CD4-positive, alpha-beta T cell treated with Interferon gamma for 1 hour (primary cell): ENCODE measurements at regions not wholly inside any gene's neighbourhood (a gene's known extent, or its start where the extent isn't known, plus 50 kb on each side); places are given as distances from the start of the nearest gene placed in this dataset.
"Not testable (repeated sequence)": the region's sequence is repeated elsewhere in the genome, so short reads cannot be mapped to it uniquely, and the experiment has no call there.

Source experiments
- DNase-seq: peaks from one replicate; pipeline ENCODE4 v3.0.0-alpha.2; 2020

DNA sequence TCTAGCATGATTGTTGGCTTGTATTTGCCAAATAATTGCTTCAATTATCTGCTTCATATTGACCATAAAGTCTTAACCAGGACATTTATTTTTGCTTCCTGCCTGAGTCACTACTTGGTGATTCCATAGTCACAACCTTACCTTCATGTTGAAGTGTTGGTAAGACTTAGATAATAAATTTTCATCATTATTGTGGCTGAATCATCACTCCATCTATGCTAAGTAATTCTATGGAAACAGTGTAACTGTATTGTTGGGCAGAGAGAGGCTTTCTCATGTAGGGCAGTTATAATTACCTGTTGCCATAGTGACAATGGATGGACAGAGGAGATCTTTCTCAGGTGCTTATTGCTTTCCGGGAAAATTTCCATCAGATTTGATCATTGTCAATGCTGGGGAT, 330.7 kb upstream of the LRRC3B start:
- DNase-seq, result no peak

DNA sequence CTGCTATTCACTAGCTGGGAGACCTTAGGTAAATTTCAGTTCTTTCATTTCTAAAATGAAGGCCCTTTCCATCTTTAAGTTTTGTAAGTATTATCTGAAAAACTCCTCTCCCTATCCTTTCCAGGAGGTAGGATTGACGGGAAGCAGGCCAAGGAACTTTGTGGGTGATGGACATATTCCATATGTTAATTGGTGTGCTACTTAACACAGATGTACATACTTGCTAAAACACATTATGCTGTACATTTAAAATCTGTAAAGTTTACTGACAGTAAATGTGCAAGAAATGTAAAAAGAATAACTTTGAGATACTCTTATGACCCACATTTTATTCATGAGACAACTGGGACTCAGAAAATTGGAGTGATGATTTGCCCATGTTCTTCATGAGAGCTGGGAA, 329.8 kb upstream of the LRRC3B start:
- DNase-seq, result no peak

DNA sequence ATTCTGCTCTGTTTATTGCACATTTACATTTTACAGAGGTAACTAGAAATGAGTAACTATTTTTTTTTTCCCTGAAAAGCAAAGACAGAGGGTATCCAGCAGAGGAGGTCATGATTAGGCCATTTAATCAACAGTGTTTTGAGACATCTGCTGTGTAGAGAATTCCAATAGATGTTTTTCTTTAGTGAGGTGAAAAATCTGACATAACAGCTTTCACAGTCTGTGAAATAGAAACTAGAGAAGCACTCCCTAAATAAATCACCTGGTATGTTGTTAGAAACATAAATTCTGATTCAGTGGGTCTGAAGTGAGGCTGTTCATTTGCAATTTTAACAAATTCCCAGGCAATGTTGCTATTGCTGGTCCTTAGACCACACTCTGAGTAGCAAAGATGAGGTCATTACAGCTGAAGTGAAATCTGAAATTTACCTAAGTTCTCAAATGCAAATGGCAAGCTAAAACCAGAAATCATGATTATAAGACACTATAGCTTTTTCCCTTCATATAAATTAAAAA, 329.2 kb upstream of the LRRC3B start:
- DNase-seq, result no peak

DNA sequence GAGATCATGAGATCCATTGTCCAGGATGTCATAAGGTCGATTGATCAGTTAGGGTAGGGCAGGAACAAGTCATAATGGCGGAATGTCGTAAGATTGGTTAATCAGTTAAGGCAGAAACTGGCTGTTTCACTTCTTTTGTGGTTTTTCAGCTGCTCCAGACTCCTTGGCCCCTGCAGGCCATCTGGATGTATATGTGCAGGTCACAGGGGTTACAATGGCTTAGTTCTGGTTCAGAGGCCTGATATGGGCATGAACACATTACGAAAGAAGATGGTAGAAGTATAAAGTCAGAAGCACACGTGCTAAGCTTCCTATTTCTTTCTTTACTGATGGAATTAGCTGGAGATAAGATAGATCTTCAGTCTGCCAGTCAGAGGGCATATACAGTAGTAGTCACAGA, 315.4 kb upstream of the LRRC3B start:
- DNase-seq, result no peak

DNA sequence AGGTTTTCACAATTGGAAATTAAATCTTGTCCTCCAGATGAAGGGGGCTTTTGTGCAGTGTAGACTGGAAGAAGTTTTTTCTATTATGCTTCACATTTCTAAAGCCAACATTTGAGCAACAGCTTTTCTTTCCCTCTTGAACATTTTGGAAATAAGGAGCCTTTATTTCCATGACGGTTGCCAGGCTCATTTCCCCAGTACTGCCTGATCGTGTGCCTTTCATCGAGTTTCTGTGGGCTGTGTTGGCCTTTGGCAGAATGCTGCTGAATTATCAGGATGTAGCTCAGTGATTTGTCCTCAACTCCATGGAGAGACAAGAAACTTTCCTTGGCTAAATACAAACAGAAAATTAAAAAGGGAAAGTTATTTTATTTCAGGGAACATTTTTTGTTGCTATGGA, 314.8 kb upstream of the LRRC3B start:
- DNase-seq, result no peak

DNA sequence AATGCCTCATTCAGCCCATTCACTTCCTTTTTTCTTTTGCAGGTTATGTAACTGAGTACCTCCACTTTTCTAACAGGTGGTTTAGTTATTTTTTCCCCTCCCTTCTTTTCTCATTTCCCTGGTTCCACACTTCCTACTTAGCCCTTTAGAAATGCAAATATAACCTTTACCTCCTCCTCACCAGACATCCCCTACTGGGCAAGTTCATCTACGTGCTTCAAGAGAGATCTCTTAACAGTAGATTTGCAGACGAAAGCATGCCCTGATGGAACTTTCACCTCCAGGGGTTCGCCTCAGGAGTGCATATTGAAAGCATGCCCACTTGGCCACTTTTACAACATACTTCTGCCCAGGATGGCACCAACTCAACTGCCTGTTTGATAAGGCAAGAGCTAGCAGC, 314.1 kb upstream of the LRRC3B start:
- DNase-seq, result no peak

DNA sequence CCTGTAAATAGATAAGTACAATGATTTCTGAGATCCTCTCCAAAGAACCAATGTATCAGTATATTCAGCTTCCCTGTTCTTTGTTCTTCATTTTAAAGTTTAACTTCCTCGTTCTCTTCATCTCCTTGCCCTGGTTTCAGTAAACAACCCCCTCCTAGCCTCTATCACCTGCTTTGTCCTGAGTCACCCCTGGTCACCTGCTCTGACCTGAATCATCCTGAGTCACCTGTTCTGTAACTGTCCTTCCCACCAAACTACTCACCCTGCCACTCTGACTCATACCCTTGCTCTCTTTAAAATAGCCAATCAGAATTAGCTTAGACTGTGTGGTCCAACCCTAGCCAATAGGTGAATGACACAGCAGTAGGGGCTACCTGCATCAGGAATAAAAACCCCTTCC, 313.0 kb upstream of the LRRC3B start:
- not testable (repeated sequence) for DNase-seq

DNA sequence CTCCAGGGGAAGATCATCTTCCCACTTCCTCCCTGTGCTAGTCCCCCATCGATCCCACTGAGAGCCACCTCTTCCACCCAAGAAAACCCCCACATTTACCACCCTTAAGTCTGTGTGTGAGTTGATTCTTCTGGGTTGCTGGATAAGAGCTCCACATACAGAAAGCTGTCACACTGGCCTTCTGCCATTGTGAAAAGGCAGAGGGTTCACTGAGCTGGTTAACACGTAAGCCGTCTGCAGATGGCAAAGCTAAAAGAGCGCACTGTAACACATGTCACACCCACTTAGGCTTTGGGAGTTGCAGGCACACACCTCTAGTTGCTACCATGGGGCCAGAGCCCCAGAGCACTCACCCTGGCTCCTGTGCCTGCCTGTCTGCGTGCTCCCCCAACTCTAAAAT, 309.8 kb upstream of the LRRC3B start:
- DNase-seq, result no peak

DNA sequence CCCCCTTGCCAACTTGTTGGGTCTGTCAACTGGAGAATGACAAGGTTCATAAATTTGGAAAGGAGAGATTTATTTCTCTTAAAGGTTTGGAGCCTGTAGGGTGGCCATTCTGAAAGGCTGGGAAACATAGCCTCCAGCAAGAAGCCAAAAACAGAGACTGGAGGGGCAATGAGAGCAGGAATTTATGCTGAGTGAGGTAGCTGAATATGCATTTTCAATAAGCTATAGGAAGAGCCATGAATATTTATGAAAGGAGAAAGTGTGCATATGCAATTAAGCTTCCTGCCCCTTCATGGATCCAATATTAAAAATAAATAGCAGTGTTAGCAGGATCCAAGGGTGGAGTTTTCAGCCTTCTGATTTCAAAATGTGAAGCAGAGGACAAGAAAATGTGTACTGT, 306.1 kb upstream of the LRRC3B start:
- DNase-seq, result no peak

DNA sequence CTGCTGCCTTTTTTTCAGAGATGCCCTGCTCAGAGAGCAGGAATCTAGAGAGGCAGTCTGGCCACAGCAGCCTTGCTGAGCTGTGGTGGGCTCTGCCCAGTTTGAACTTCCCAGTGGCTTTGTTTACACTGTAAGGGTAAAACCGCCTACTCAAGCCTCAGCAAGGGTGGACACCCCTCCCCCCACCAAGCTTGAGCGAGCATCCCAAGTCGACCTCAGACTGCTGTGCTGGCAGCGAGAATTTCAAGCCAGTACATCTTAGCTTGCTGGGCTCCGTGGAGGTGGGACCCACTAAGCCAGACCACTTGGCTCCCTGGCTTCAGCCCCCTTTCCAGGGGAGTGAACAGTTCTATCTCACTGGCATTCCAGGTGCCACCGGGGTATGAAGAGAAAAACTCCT, 298.8 kb upstream of the LRRC3B start:
- not testable (repeated sequence) for DNase-seq

DNA sequence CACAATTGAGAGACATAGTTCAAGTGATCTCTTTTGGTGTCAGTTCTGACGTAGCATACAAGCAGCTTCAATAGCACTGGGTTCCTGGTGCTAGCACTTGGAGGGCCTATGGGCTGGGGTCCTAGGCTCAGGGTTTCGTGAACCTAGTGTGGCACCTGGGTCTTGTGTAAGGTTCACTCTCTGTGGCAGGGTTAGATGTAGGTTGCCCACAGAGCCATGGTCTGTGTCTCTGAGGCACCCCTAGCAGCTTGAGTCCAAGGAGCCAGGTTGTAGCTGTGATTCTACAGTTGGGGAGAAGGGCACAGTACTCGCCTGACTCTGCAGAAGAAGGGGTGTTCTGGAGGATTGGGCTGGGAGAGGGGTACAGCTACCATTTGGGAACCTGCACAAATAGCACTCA, 282.6 kb upstream of the LRRC3B start:
- DNase-seq, result no peak

DNA sequence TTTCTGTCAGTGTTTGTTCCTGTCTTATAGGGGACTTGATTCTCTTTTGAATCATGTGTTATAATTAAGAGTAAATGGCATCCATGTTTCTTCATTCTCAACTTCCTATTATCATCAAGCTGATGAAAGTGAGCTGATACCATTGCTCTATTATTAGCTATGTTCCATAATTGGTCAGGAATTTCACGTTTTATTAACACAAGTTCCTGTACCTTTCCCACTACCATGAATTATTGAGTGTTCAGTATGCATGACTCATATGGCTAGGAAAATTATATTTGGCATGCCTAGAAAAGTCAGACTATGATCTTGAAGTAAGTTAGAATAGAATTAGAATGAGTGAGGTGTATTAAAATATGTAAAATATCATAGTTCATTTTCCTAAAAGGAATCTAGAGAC, 278.9 kb upstream of the LRRC3B start:
- no peak for DNase-seq

DNA sequence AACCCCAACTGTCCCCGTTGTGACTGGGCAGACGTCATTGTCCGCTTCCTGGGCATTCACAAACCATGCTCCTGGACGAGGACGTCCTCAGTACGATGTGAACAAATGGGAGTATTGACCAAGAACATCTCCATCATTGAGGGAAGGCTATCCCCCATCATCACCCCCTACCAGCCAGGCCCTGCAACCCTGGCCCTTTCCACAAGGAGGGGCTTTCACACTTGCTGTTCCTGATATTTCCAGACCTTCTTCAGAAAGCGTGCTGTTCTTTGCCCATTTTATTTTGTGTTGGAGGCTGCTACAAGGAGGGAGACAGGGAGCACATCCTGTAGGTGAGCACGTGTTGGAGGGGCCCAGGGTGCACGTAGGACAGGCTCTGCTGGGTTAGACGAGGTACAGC, 277.0 kb upstream of the LRRC3B start:
- no peak for DNase-seq

DNA sequence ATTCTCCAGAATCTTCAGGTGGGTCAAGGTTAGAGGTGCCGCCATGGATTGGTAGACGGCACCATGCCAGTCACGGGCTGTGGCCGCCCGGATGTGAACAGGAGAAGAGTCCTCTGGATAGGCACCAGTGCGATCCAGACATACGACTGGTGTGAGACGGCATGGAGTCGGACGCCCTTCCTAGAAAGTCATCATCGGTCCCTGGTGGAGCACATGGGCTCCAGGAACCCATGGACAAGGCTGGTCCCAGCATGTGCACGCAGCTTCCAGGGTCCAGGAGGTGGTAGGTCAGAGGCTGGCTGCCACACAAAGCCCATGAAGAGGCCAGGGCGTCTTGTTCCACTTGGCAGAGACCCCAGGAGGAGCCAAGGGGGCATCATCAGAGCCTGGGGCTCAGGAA, 276.1 kb upstream of the LRRC3B start:
- no peak for DNase-seq

DNA sequence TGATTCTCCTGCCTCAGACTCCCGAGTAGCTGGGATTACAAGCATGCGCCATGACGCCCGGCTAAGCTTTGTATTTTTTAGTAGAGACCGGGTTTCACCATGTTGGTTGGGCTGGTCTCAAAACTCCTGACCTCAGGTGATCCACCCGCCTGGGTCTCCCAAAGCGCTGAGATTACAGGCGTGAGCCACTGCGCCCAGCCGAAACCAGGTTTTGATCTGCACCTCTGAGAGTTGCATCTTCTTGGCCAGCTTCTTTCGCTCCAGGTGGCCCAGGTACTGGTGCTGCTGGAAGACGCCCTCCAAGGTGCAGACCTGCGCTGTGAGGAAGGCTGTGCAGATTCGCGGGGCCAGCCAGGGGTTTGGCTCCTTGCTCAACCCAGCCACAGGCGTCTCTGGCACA, 275.4 kb upstream of the LRRC3B start:
- DNase-seq, result no peak

DNA sequence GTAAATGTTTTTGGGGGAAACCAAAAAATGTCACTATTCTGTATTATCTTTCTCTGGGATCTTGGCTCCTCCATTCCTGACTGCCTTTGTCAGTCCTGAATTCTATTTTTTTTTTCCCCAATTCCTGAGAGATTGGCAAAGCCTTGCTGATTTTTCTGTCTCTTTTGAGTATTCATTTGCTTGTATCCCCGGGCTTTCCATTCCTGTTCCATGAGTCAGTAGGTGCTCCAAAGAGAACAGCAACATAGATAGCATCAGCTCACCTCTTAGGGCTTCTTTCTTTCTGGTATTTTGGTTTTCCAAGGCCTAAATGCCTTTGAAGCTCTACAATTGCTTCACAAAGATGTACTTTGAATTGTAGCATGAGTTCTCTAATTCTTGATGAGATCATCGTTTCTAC, 271.7 kb upstream of the LRRC3B start:
- DNase-seq, result no peak

DNA sequence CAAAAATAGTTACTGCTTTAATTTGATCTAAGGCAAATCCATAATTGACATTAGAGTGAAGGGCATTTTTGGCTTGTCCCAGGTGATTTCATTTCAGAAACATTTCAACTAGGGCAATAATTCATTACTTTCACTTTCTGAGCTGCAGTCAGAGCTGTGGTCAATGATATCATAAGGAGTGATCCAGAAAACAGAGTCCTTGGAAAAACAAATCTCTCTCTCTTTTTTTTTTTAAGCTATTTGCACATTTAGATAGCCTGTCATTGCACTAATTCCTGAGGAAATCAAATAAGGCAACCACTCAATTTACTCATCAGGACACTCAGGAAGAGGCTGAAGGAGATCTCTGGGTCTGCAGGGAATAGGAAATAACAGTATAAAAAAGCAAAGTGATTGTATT, 269.5 kb upstream of the LRRC3B start:
- DNase-seq, result no peak

DNA sequence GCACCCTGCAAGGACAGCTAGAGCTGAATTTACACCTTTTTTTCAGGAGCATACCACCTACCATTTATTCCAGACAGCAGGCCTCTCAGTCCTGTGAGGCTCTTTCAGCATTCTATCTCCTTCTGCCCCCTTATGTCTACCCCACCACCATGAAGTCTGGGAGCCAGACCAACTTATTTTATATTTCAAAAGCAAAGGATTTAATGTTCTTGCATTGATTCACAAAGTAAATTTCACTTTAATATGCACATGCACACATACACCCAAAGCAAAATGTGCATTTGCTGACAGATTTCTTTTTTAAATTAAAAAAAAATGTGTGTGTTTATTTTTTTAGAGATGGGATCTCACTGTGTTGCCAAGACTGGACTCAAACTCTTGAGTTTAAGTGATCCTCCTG, 264.2 kb upstream of the LRRC3B start:
- no peak for DNase-seq

DNA sequence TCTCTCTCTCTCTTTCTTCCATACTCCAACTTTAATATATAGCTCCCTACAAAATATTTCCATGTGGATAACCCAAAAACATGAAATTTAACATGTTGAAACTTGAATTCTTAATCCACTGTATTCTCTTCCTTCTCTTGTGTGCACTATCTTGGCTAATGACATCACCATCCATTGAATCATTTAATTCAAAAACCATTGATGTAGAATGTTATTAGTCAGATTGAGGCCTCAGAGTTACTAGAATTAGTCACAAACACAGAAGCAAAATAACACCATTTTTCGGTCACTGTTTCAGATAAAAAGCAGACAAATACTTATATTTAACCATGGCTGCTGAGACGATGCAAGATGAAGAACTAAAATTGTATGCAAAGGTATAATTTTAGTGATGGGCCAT, 256.9 kb upstream of the LRRC3B start:
- DNase-seq, result no peak

DNA sequence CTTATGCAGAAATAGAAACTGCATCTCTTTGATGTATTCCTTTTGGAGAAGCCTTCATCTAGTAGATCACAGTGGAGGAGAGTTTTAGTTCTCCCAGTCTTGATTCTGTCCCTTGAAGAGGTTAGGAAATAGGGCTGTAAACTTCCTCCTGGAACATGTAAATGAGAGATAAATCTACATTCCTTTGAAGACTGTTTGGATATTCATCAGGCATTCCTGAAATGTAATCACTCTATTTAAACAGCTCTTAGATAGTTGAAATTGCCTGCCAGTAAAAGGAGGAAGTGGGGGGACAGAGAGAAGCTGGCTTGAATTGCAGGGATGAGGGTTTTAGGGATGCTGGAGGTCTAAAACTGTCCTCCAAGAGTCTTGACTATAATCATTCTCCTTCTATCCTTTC, 254.3 kb upstream of the LRRC3B start:
- DNase-seq, result no peak

DNA sequence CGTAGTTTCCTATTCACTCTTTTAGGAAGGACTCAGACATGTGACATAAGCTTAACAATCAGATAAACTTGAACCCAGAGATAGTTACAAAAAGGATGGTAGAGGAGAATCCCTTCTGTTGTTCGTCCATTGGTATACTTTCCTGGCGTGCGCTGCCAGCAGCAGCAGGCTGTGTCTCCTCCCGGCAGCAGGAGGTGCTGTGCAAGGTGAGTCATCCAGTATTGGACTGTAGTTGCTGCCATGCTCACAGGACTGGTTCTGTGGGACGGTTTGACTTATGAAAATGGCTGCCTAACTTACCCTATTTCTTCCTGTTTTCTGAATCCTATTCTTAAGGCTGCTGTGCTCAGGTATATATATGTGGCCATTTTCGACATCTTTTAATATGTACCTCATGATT, 253.4 kb upstream of the LRRC3B start:
- no peak for DNase-seq

DNA sequence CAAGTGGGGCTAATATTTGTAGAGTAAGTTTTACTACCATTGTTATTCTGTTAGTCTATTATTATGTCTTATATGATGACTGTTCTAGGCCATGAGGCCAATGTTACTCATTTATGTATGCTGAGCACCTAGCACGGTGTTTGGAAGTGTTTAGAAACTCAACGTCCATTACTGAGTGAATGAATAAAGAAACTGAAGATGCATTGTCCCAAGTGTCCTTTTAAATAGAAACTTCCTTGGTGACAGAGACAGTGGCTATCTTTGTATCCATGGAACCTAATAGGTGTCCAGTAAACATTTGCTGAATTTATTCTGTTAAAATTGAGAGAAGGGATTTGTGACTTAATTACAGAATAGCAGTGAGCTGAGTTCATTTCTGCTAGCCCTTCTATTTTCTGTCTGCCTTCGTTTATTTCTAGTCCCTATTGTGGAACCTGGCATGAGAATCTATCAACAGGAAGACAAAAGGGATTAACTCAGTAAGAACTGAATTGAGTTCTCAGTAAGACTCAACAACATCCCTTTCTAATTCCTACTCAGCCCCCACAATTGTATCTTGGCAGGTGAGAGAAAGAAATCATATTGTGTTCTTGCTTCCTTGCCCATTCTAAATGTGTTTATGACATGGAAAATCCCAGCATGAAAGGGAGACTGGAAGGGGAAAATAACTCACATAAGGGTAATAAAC, 246.6 kb upstream of the LRRC3B start:
- no peak for DNase-seq

DNA sequence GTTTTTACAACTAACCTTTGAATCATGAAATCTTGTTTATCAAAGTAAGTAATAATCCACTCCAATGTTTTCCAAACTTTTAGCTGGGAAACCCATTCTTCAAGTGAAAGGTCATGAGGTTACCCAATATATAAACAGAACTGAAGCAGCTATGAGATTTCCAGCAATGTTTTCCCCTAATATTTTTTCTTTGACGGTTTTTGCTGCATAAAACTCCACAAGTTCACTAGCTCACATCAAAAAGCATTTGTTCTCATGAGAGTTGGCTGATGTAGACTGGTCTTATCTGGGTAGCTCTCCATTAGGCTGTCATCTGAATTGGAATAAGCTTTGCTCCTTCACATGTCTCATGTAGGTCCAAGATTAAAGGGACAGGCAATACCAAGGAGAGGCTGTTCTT, 241.2 kb upstream of the LRRC3B start:
- DNase-seq, result no peak

DNA sequence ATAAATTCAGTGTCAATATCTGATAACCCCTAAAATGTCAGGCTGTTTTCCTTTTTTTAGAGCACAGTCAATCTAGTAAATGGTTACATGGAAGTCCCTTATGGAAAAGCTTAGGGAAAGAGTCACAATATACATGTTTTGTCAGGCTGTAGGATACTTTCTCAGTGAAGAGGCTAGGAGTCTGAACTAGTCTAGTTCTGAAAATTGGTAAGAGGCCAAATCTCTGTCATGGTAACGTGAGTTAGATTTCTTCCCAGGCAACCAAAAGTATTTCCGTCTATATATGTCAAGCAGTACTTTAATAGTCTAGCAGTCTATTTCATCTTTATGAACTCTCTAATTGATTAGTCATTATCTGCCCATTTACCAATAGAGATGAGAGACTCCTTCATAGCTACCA, 215.9 kb upstream of the LRRC3B start:
- no peak for DNase-seq

DNA sequence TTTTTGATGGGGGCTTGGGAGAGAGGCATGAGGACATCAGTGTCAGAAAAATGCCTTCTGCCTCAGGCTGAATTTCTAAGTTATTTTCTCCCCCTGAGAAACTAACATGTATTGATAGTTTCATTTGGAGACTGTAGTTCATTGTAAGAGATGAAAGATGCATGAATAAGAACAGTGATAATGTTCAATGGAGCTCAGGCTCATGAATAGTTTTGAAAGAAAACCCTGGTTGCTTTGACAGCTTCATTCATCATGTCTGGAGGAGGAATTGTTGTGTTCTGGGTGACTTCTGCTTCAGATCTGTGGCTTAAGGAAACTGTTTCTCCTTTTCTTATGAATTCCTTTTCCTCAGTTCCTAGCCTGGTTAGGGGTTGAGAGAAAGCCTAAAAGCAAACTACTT, 204.0 kb upstream of the LRRC3B start:
- DNase-seq, result no peak

DNA sequence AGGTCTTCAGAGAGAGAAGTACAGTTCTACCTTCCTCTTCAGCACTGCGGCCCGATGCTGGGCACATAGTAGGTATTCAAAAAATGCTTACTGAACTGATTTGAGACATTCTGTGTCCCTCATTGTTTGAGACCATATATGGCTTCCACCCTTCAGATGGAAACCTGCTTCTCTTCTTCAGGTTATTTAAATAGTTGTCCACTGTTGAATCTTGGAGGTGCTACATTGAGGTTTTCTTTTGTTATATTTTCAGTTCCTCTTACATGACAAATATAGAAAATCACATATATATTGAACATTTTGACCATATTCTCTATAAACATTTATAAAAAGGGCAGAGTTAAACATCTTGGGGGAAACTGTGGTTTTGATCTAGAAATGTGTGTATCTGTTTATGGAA, 200.2 kb upstream of the LRRC3B start:
- no peak for DNase-seq
